Gastroesophageal sphincter (tissue), 4 donors: ENCODE measurements at regions not wholly inside any gene's neighbourhood (a gene's known extent, or its start where the extent isn't known, plus 50 kb on each side); places are given as distances from the start of the nearest gene placed in this dataset.

Experiments used
- ATAC-seq: fragments of 150-250 bp; one replicate; pipeline ENCODE4 v1.9.1; 2016; ENCODE audit warnings: mild to moderate bottlenecking, moderate library complexity
- H3K27ac ChIP-seq, 4 donors: fragments of 200-600 bp; sonication (generic) in 3 of 4; 1 replicate in 3 of 4; 2 replicates in 1 of 4; pipeline ENCODE4 v1.5.1; 2016 to 2019
- H3K27me3 ChIP-seq: fragments of 200-600 bp; sonication (generic); one replicate; pipeline ENCODE4 v1.5.1; 2019
- H3K36me3 ChIP-seq, 2 donors: fragments of 200-600 bp; sonication (generic); one replicate each; pipeline ENCODE4 v1.5.1; 2019; ENCODE audit warnings: control low read depth in 1 of 2
- H3K4me1 ChIP-seq, 3 donors: fragments of 200-600 bp; sonication (generic); 1 replicate in 2 of 3; 2 replicates in 1 of 3; pipeline ENCODE4 v1.5.1; 2016 to 2019; ENCODE audit warnings: control low read depth in 2 of 3
- H3K4me3 ChIP-seq, 2 donors: fragments of 200-600 bp; sonication (generic); one replicate each; pipeline ENCODE4 v1.5.1; 2019; ENCODE audit warnings: mild to moderate bottlenecking in 1 of 2, moderate library complexity in 1 of 2
- H3K9me3 ChIP-seq, 3 donors: fragments of 200-600 bp; sonication (generic); one replicate each; pipeline ENCODE4 v1.5.1; 2017 to 2019; ENCODE audit warnings: control low read depth in 2 of 3
- CTCF ChIP-seq, 4 experiments: fragments of 200-600 bp in 2 of 4; fragments of 450-650 bp in 2 of 4; sonication (generic) in 1 of 4; IDR thresholded peaks; one replicate each; pipeline ENCODE4 v1.5.1; 2017 to 2019; ENCODE audit warnings: antibody characterized with exemption in 4 of 4, mild to moderate bottlenecking in 2 of 4, moderate library complexity in 2 of 4
- EP300 ChIP-seq: sonication (generic); formaldehyde crosslinking; IDR thresholded peaks from one replicate; pipeline ENCODE4 v1.6.1; 2017; ENCODE audit warnings: antibody characterized with exemption, mild to moderate bottlenecking
- POLR2A ChIP-seq, 2 donors: fragments of 450-650 bp; IDR thresholded peaks; one replicate each; pipeline ENCODE4 v1.6.1; 2017; ENCODE audit warnings: antibody characterized with exemption in 2 of 2, mild to moderate bottlenecking in 2 of 2, moderate library complexity in 1 of 2
- POLR2AphosphoS5 ChIP-seq: sonication (generic); formaldehyde crosslinking; IDR thresholded peaks from one replicate; pipeline ENCODE4 v1.6.1; 2017; ENCODE audit warnings: antibody characterized with exemption
- WGBS, 2 donors: methylation state at CpG; one replicate each; pipeline ENCODE4 v1.1.5; 2018; ENCODE audit warnings: low coverage in 1 of 2; 5-methylcytosine and 5-hydroxymethylcytosine counted together

GRCh38 chr4:165602621-165603020, 223.8 kb downstream of the CPE start:
- Histone ChIP-seq H3K4me1 (peaks cover 0 to 32% (median 4%) of the 10 kb centered on the region in 3 donors), H3K36me3 (no peaks in the 10 kb centered on the region), H3K27ac (no peak overlapping the region), H3K27me3 (no peaks in the 10 kb centered on the region), H3K9me3 (no peaks in the 10 kb centered on the region), H3K4me3 (no peak overlapping the region)
- TF ChIP-seq POLR2A (IDR thresholded peaks at IDR 0.05), result no peak
- no peak for TF ChIP-seq CTCF (IDR thresholded peaks at IDR 0.05)
- TF ChIP-seq EP300, result no peak
- TF ChIP-seq POLR2AphosphoS5, result no peak
- 79 to 88% methylated on average over 4 of the region's 4 CpGs for WGBS, 2 donors
- no peak for ATAC-seq

- Histone ChIP-seq H3K36me3 (no peaks in the 10 kb centered on the region), H3K27me3 (no peaks in the 10 kb centered on the region), H3K4me3 (no peak overlapping the region), H3K9me3 (no peaks in the 10 kb centered on the region), H3K27ac (peak overlapping the region in 2 of 4 donors; percentile 6 to 8), H3K4me1 (peaks cover 0 to 32% (median 4%) of the 10 kb centered on the region in 3 donors)
- no peak for ATAC-seq
- WGBS, 2 donors, result 52 to 78% methylated on average over 2 of the region's 2 CpGs
- TF ChIP-seq CTCF (IDR thresholded peaks at IDR 0.05) (no peak), POLR2AphosphoS5 (no peak), EP300 (no peak), POLR2A (IDR thresholded peaks at IDR 0.05) (no peak)
Measured at GRCh38 chr4:165604181-165604580, 225.4 kb downstream of the CPE start.

- no peak overlapping the region for H3K4me3 ChIP-seq
- no peak overlapping the region for H3K27ac ChIP-seq
- 69 to 71% methylated on average over 1 of the region's 1 CpG for WGBS, 2 donors
- no peaks in the 10 kb centered on the region for H3K27me3 ChIP-seq
- no peaks in the 10 kb centered on the region for H3K36me3 ChIP-seq
- TF ChIP-seq CTCF (IDR thresholded peaks at IDR 0.05) (no peak), EP300 (no peak), POLR2A (IDR thresholded peaks at IDR 0.05) (no peak), POLR2AphosphoS5 (no peak)
- no peaks in the 10 kb centered on the region for H3K9me3 ChIP-seq
- peaks cover 0 to 37% (median 4%) of the 10 kb centered on the region in 3 donors for H3K4me1 ChIP-seq
- ATAC-seq, result no peak
Measured at GRCh38 chr4:165605811-165606210, 227.0 kb downstream of the CPE start.

GRCh38 chr4:165606465-165607205, 227.8 kb downstream of the CPE start:
- 79 to 80% methylated on average over 2 of the region's 2 CpGs for WGBS, 2 donors
- Histone ChIP-seq H3K27ac (no peak overlapping the region), H3K4me3 (no peak overlapping the region), H3K4me1 (peaks cover 4 to 46% (median 5%) of the 10 kb centered on the region in 3 donors), H3K27me3 (no peaks in the 10 kb centered on the region), H3K9me3 (no peaks in the 10 kb centered on the region), H3K36me3 (no peaks in the 10 kb centered on the region)
- TF ChIP-seq CTCF (IDR thresholded peaks at IDR 0.05) (no peak), POLR2AphosphoS5 (no peak), POLR2A (IDR thresholded peaks at IDR 0.05) (no peak), EP300 (no peak)
- ATAC-seq, result no peak

- no peaks in the 10 kb centered on the region for H3K36me3 ChIP-seq
- no peak for TF ChIP-seq EP300
- no peak for TF ChIP-seq CTCF (IDR thresholded peaks at IDR 0.05)
- TF ChIP-seq POLR2A (IDR thresholded peaks at IDR 0.05), result no peak
- TF ChIP-seq POLR2AphosphoS5, result no peak
- peaks cover 3 to 53% (median 5%) of the 10 kb centered on the region in 3 donors for H3K4me1 ChIP-seq
- H3K4me3 ChIP-seq, result no peak overlapping the region
- WGBS, 2 donors, result 90 to 100% methylated on average over 2 of the region's 2 CpGs
- no peak overlapping the region for H3K27ac ChIP-seq
- no peak for ATAC-seq
- no peaks in the 10 kb centered on the region for H3K27me3 ChIP-seq
- no peaks in the 10 kb centered on the region for H3K9me3 ChIP-seq
Measured at GRCh38 chr4:165609653-165610052, 230.8 kb downstream of the CPE start.
